GM23248 (cell line): ENCODE measurements at regions not wholly inside any gene's neighbourhood (a gene's known extent, or its start where the extent isn't known, plus 50 kb on each side); places are given as distances from the start of the nearest gene placed in this dataset.

Source experiments
- EZH2 ChIP-seq: fragments of 200-600 bp; sonication (generic); IDR thresholded peaks from 2 replicates; pipeline ENCODE4 v1.6.1; 2018; ENCODE audit warnings: antibody characterized with exemption, mild to moderate bottlenecking; ENCODE audit not compliant: insufficient read depth, poor library complexity, severe bottlenecking
- EZH2phosphoT487 ChIP-seq: fragments of 200-600 bp; sonication (generic); IDR thresholded peaks from 2 replicates; pipeline ENCODE4 v1.6.1; 2018; ENCODE audit warnings: antibody characterized with exemption, moderate library complexity, mild to moderate bottlenecking, low read depth; ENCODE audit not compliant: insufficient read depth

DNA sequence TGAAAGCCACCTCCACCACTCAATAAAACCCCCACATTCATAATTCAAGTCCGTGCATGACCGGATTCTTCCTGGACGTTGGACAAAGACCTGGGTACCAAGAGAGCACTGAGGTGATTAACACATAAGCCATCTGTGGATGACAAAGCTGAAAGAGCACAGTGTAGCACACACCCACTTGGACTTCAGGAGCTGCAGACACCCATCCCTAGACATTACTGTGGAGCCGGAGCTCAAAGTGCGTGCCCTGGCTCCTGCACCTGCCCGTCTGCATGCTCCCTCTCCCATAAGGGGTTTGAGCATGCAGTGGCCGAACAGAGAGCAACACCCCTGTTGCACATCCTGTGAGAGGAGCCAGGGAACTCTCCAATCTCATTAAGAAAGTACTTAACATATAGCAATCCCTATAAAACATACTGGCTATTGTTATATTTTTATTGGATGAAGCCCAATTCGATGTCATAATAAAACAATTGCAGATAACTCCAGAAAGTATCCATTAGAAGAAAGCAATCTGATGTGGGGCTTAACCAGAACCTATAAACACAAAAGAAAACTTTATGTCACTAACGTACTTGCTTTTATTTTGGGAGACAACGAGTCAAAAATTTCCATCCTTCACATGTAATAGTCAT lies 1174.2 kb upstream of the C9orf72 start:
- TF ChIP-seq EZH2 (no peak), EZH2phosphoT487 (no peak)
